Spleen (tissue), 11 donors: ENCODE measurements at regions not wholly inside any gene's neighbourhood (a gene's known extent, or its start where the extent isn't known, plus 50 kb on each side); places are given as distances from the start of the nearest gene placed in this dataset.

Experiments used
- DNase-seq: peaks from one replicate; pipeline ENCODE4 v3.0.0-alpha.2; 2020
- H3K27ac ChIP-seq, 8 donors: fragments of 200-600 bp; sonication (generic) in 7 of 8; 1 replicate in 4 of 8; 2 replicates in 4 of 8; pipeline versions ENCODE4 v1.5.0 to v1.8.0; 2016 to 2021; ENCODE audit warnings: inconsistent platforms in 4 of 8, mild to moderate bottlenecking in 4 of 8, moderate library complexity in 1 of 8
- H3K27me3 ChIP-seq, 7 donors: fragments of 200-600 bp; sonication (generic) in 6 of 7; replicated peaks in 1 of 7; 1 replicate in 4 of 7; 2 replicates in 3 of 7; pipeline versions ENCODE4 v1.5.0 to v1.8.0; 2016 to 2021; ENCODE audit warnings: inconsistent platforms in 3 of 7, mild to moderate bottlenecking in 1 of 7
- H3K36me3 ChIP-seq, 6 donors: fragments of 200-600 bp; sonication (generic) in 5 of 6; 1 replicate in 4 of 6; 2 replicates in 2 of 6; pipeline versions ENCODE4 v1.5.0 to v1.8.0; 2016 to 2021; ENCODE audit warnings: inconsistent platforms in 2 of 6
- H3K4me1 ChIP-seq, 6 donors: fragments of 200-600 bp; sonication (generic) in 5 of 6; 1 replicate in 3 of 6; 2 replicates in 3 of 6; pipeline versions ENCODE4 v1.5.0 to v1.8.0; 2016 to 2021; ENCODE audit warnings: inconsistent platforms in 3 of 6
- H3K4me3 ChIP-seq, 8 donors: fragments of 200-600 bp; sonication (generic) in 7 of 8; 1 replicate in 4 of 8; 2 replicates in 4 of 8; pipeline versions ENCODE4 v1.5.0 to v1.8.0; 2016 to 2021; ENCODE audit warnings: inconsistent platforms in 4 of 8, mild to moderate bottlenecking in 4 of 8, moderate library complexity in 2 of 8
- H3K9me3 ChIP-seq, 8 donors: fragments of 200-600 bp; sonication (generic) in 7 of 8; 1 replicate in 4 of 8; 2 replicates in 4 of 8; pipeline versions ENCODE4 v1.5.0 to v1.8.0; 2016 to 2021; ENCODE audit warnings: inconsistent platforms in 4 of 8
- POLR2A ChIP-seq, 3 donors: fragments of 450-650 bp; IDR thresholded peaks; one replicate each; pipeline ENCODE4 v1.5.1; 2017; ENCODE audit warnings: antibody characterized with exemption in 3 of 3, mild to moderate bottlenecking in 1 of 3
- POLR2AphosphoS5 ChIP-seq, 3 donors: sonication (generic); formaldehyde crosslinking; IDR thresholded peaks; one replicate each; pipeline ENCODE4 v1.5.1; 2017; ENCODE audit warnings: antibody characterized with exemption in 3 of 3
- WGBS, 5 donors: extraction: QIAGEN DNeasy Blood & Tissue Kit in 3 of 5; methylation state at CpG; one replicate each; pipeline versions ENCODE4 v1.1.5 to v1.1.7; 2013 to 2018; 5-methylcytosine and 5-hydroxymethylcytosine counted together
- intact Hi-C: fragments of 100-400 bp; cut with DNase I; formaldehyde crosslinking; loops from one replicate; pipeline ENCODE4 v1.15.0; 2023; ENCODE audit warnings: low total_unique reads
- TF ChIP-seq, protein P1 (sequence below), 11 experiments: fragments of 200-600 bp in 7 of 11; fragments of 450-650 bp in 4 of 11; sonication (generic) in 4 of 11; IDR thresholded peaks in 8 of 11; conservative IDR thresholded peaks in 3 of 11; 1 replicate in 7 of 11; 2 replicates in 4 of 11; pipeline versions ENCODE4 v1.4.0 to v1.8.0; 2016 to 2021; ENCODE audit warnings: antibody characterized with exemption in 11 of 11, inconsistent platforms in 4 of 11, mild to moderate bottlenecking in 1 of 11
- donor health status: healthy with polysubstance abuse.
- donor health status: DM: no; HTN: no; CAD: no; lungs with moderate emphysema.
- donor health status: DM: no; HTN: no; CAD: no.
- donor health status: Bipolar disorder and iron deficiency.
- donor health status: healthy.
- donor health status: DM: no; HTN: no; CAD: no.
- donor health status: DM: yes; HTN: yes; CAD: no.

DNA sequence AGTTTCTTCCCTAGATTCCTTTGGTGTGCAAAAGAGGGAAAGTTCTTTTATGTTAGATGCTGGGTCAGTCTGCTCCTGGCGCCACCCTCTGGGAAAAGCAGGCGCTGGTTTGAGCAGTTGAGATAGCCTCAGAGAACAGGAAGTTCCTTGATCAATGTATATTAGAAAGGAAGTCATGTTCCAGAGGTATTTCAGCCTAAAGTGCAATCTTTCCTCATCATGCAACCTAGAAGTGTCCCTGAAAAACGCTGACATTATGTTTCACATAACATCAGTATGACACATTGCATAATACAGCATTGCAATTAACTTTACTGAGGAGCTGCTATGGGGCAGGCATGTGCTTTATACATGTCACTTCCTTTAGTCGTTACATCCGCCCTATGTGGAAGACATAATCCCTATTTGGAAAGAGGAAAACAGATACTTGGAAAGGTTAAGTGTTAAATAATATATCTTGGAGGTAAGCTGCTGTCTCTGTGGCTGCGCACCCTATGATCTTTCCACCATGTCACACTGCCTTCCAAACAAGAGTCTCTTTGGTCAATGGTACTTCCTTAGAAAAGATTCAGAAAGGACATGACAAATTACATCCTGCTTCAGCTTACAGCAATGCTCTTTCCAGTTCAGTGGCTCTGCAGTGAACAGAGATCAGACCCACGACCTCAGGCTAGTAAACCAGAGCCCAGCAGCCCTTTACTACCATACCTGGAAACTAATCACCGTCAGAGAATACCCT, 369.7 kb downstream of the RAD51AP2 start:
- H3K9me3 ChIP-seq: no peaks in the 10 kb centered on the region
- no peaks in the 10 kb centered on the region for H3K27me3 ChIP-seq
- no peak overlapping the region for H3K27ac ChIP-seq
- peaks cover 0 to 10% (median 0%) of the 10 kb centered on the region in 6 donors for H3K4me1 ChIP-seq
- H3K4me3 ChIP-seq: no peak overlapping the region
- WGBS, 5 donors: 37 to 51% (median 44%) methylated on average over 8 of the region's 8 CpGs
- intact Hi-C loops: no loop called here
- no peaks in the 10 kb centered on the region for H3K36me3 ChIP-seq
- no peak for TF ChIP-seq POLR2A (IDR thresholded peaks at IDR 0.05)
- no peak for TF ChIP-seq POLR2AphosphoS5 (IDR thresholded peaks at IDR 0.05)
- TF ChIP-seq, protein P1, sequence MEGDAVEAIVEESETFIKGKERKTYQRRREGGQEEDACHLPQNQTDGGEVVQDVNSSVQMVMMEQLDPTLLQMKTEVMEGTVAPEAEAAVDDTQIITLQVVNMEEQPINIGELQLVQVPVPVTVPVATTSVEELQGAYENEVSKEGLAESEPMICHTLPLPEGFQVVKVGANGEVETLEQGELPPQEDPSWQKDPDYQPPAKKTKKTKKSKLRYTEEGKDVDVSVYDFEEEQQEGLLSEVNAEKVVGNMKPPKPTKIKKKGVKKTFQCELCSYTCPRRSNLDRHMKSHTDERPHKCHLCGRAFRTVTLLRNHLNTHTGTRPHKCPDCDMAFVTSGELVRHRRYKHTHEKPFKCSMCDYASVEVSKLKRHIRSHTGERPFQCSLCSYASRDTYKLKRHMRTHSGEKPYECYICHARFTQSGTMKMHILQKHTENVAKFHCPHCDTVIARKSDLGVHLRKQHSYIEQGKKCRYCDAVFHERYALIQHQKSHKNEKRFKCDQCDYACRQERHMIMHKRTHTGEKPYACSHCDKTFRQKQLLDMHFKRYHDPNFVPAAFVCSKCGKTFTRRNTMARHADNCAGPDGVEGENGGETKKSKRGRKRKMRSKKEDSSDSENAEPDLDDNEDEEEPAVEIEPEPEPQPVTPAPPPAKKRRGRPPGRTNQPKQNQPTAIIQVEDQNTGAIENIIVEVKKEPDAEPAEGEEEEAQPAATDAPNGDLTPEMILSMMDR (IDR thresholded peaks at IDR 0.05 in 8 of 11, conservative IDR thresholded peaks at IDR 0.05 in 3 of 11): no peak
- no peak for DNase-seq

GRCh38 chr2:17146358-17146757, 371.9 kb downstream of the RAD51AP2 start:
- Histone ChIP-seq H3K4me1 (peaks cover 0 to 10% (median 0%) of the 10 kb centered on the region in 6 donors), H3K27me3 (no peaks in the 10 kb centered on the region), H3K27ac (no peak overlapping the region), H3K9me3 (no peaks in the 10 kb centered on the region), H3K36me3 (no peaks in the 10 kb centered on the region), H3K4me3 (no peak overlapping the region)
- 75 to 96% (median 80%) methylated on average over 1 of the region's 1 CpG for WGBS, 5 donors
- TF ChIP-seq, protein P1 (IDR thresholded peaks at IDR 0.05 in 8 of 11, conservative IDR thresholded peaks at IDR 0.05 in 3 of 11): no peak
- no peak for TF ChIP-seq POLR2A (IDR thresholded peaks at IDR 0.05)
- TF ChIP-seq POLR2AphosphoS5 (IDR thresholded peaks at IDR 0.05): no peak
- intact Hi-C loops: no loop called here
- DNase-seq: no peak

- intact Hi-C loops: no loop called here
- no peaks in the 10 kb centered on the region for H3K4me1 ChIP-seq
- no peak overlapping the region for H3K27ac ChIP-seq
- no peaks in the 10 kb centered on the region for H3K9me3 ChIP-seq
- H3K4me3 ChIP-seq: no peak overlapping the region
- TF ChIP-seq POLR2A (IDR thresholded peaks at IDR 0.05): no peak
- TF ChIP-seq, protein P1 (IDR thresholded peaks at IDR 0.05 in 8 of 11, conservative IDR thresholded peaks at IDR 0.05 in 3 of 11): no peak
- TF ChIP-seq POLR2AphosphoS5 (IDR thresholded peaks at IDR 0.05): no peak
- no peak for DNase-seq
- H3K27me3 ChIP-seq: no peaks in the 10 kb centered on the region
- H3K36me3 ChIP-seq: no peaks in the 10 kb centered on the region
- 75 to 86% (median 79%) methylated on average over 2 of the region's 2 CpGs for WGBS, 5 donors
Observed at GRCh38 chr2:17136877-17137276, 381.4 kb downstream of the RAD51AP2 start.

DNA sequence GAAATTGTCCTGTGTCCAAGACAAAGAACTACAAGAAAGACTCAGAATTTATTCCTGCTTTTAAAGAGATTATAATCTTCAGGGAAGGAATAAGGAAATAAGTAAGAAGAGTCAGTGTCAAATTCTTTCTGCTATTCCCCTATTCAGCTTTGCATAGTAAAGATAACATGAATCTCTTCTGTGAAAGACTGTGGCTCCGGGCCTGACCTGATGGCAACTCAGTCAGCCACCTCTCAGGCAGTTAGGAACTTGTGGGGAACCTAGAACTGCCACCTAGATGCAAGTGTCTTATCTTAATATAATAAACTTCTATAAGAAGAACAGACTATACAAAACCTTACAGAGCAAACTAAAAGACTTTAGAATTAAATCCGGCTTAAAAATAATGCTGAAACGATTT, 382.0 kb downstream of the RAD51AP2 start:
- H3K27ac ChIP-seq: no peak overlapping the region
- TF ChIP-seq, protein P1 (IDR thresholded peaks at IDR 0.05 in 8 of 11, conservative IDR thresholded peaks at IDR 0.05 in 3 of 11): no peak
- no peak for TF ChIP-seq POLR2AphosphoS5 (IDR thresholded peaks at IDR 0.05)
- TF ChIP-seq POLR2A (IDR thresholded peaks at IDR 0.05): no peak
- H3K4me3 ChIP-seq: no peak overlapping the region
- intact Hi-C loops: no loop called here
- H3K27me3 ChIP-seq: no peaks in the 10 kb centered on the region
- DNase-seq: no peak
- no peaks in the 10 kb centered on the region for H3K36me3 ChIP-seq
- H3K9me3 ChIP-seq: no peaks in the 10 kb centered on the region
- H3K4me1 ChIP-seq: no peaks in the 10 kb centered on the region
- WGBS, 5 donors: 58 to 62% (median 61%) methylated on average over 3 of the region's 3 CpGs
